Activated naive CD4-positive, alpha-beta T cell treated with anti-CD3 and anti-CD28 coated beads, Interleukin-2, amount 50 U/mL, for 72 hours (primary cell): ENCODE measurements at regions not wholly inside any gene's neighbourhood (a gene's known extent, or its start where the extent isn't known, plus 50 kb on each side); places are given as distances from the start of the nearest gene placed in this dataset.
"Not testable (repeated sequence)": the region's sequence is repeated elsewhere in the genome, so short reads cannot be mapped to it uniquely, and the experiment has no call there.

Experiments
- ATAC-seq, 2 donors: fragments of 150-1000 bp; cut with Tn5 transposase; 2 replicates each; pipeline ENCODE4 v1.10.0; 2021; ENCODE audit warnings: mild to moderate bottlenecking in 2 of 2, moderate library complexity in 2 of 2
- DNase-seq, 2 donors: peaks; one replicate each; pipeline ENCODE4 v3.0.0; 2021 to 2022; ENCODE audit warnings: low spot score in 2 of 2
- H3K27ac Mint-ChIP-seq, 2 donors: one replicate each; pipeline ENCODE4 v1.8.0; 2022; ENCODE audit warnings: mild to moderate bottlenecking in 2 of 2, mixed read lengths in 2 of 2
- H3K36me3 Mint-ChIP-seq, 2 donors: one replicate each; pipeline ENCODE4 v1.8.0; 2022; ENCODE audit warnings: mixed read lengths in 2 of 2
- H3K9me3 Mint-ChIP-seq, 2 donors: one replicate each; pipeline ENCODE4 v1.8.0; 2022; ENCODE audit warnings: mixed read lengths in 2 of 2

- DNase-seq, result no peak
- ATAC-seq, result no peak
- H3K9me3 Mint-ChIP-seq, result no peaks in the 10 kb centered on the region
- H3K36me3 Mint-ChIP-seq, result peaks cover 0 to 2% of the 10 kb centered on the region in 2 donors
- no peak overlapping the region for H3K27ac Mint-ChIP-seq
Measured at GRCh38 chr6:53424976-53425718, 76.4 kb upstream of the ELOVL5 start.

DNA sequence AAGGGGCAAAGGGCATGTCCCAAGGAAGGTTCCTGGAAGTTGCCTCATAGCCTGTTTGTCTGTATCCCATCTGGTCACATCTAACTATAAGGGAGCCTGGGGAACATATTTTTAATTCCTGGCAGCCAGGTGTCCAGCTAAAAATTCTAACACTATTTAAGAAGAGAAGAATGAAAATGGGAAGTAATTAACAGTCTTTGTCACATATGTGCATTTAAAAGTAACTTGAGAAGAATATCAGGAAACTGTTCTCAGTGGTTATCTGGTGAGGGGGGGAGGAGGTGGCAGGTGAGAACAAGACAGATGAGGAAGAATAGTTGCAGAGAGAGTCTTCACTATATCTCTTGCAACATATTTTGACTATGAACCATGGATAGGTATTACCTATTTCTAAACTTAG, 75.5 kb upstream of the ELOVL5 start:
- no peaks in the 10 kb centered on the region for H3K9me3 Mint-ChIP-seq
- H3K27ac Mint-ChIP-seq, result no peak overlapping the region
- no peaks in the 10 kb centered on the region for H3K36me3 Mint-ChIP-seq
- DNase-seq (no peak), ATAC-seq (no peak)

DNA sequence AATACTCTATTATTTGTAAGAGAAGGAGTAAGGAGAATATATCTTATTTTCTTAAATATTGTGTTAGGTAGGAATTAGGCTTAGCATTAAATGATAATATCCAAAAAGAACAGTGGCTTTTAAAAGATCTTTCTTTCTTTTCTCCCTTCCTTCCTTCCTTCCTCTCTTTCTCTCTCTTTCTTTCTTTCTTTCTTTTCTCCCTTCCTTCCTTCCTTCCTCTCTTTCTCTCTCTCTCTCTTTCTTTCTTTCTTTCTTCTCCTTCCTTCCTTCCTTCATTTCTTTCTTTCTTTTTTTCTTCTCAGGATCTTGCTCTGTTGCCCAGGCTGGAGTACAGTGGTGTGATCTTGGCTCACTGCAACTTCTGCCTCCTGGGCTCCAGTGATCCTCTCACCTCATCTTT, 74.8 kb upstream of the ELOVL5 start:
- H3K27ac Mint-ChIP-seq, H3K9me3 Mint-ChIP-seq, H3K36me3 Mint-ChIP-seq, DNase-seq, ATAC-seq: not testable (repeated sequence)

DNA sequence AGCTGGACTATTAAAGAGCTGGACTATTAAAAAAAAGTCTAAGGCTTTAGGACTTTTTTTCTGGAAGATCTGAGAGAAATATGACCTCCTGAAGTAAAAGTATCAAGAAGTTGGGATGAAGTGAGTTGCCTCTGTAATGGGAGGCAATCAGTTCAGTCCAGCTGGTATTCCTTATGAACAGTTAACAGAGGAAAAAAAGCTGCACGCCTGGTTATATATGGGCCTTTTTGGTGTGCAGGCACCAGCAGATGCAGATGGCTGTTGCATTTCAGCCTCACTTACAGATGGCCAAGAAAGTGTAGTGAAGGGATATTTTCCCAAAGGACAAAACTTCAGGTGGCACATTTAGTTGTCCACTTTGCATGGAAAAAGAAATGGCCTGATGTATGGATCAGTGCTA, 70.3 kb upstream of the ELOVL5 start:
- DNase-seq (no peak), ATAC-seq (no peak)
- H3K9me3 Mint-ChIP-seq, result no peaks in the 10 kb centered on the region
- no peaks in the 10 kb centered on the region for H3K36me3 Mint-ChIP-seq
- no peak overlapping the region for H3K27ac Mint-ChIP-seq

DNA sequence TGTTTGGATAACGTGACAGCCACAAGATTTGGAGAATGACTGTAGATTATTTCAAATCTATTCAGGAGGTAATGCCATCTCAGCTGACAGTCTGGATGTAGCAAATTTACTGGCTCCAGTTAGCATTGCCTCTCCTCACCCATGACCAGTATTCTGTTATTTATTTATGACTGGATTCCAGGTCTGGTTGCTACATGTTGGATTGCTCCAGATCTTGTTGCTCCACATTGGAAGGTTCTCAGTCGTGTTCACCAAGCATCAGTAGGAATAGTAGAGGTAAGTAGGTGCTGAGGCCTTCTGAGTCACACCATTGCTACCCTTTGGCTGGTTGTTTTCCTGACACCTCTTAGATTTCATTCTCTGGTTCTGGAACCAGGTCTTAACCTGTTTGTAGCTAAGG, 69.5 kb upstream of the ELOVL5 start:
- Mint-ChIP-seq H3K9me3 (no peaks in the 10 kb centered on the region), H3K27ac (no peak overlapping the region), H3K36me3 (no peaks in the 10 kb centered on the region)
- peak in 1 of 2 donors; percentile 22 for ATAC-seq
- DNase-seq, result no peak

DNA sequence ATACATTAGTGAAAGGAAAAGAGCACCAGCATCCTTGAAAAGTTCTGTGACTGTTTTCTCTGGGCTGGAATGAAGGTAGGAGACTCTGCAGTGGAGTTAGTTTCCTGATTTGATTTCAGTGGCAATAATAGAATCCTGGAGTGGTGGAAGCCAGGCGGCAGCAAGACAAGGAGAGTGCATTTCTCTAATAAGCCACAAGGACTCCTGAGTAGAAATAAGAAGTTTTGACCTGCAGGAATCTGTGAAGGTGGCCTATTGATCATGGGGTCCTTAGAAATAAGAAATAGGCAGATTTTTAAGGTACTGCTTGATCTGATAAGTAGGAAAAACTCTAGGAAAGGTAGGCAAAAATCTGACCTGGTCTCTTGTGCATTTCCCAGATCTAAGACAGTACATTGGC, 68.4 kb upstream of the ELOVL5 start:
- H3K9me3 Mint-ChIP-seq, result no peaks in the 10 kb centered on the region
- no peak for ATAC-seq
- H3K36me3 Mint-ChIP-seq, result no peaks in the 10 kb centered on the region
- DNase-seq, result no peak
- no peak overlapping the region for H3K27ac Mint-ChIP-seq

DNA sequence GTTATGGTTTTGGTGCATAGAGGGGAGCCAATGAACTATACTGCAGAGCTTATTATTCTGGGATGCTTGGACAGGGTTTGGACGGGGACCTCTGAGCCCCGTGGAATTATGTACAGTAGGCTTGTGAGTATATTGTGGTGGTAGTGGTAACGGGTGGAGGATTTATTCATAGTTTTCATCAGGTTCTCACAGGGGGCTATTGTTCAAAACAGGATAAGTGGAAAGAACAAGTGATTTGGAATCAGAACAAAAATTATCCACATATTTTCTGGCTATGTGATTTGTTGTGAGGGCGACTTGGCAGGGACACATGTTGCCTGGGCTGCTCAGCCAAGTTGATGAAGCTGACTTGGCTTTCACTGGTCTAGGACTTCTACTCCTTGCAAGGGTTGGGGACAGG, 64.6 kb upstream of the ELOVL5 start:
- no peaks in the 10 kb centered on the region for H3K36me3 Mint-ChIP-seq
- no peak for DNase-seq
- ATAC-seq, result no peak
- no peak overlapping the region for H3K27ac Mint-ChIP-seq
- no peaks in the 10 kb centered on the region for H3K9me3 Mint-ChIP-seq

DNA sequence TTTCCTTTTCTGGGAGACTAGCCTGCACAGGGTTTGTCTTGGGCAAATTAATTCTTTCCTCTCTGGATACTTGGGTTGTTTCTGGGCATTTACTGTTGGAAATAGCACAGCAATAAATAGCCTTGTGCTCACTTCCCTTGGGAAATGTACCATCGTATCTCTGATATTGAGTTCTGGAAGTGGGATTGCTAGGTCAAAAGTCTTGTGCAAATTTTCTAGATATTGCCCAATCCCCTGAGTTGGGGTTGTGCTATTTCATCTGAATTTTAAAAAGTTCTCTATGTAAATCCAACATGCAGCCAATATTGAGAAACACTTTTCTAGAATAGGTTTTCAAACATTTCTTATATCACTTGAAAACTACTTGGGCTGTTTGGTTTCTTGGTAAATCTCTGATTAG, 64.0 kb upstream of the ELOVL5 start:
- DNase-seq (no peak), ATAC-seq (no peak)
- Mint-ChIP-seq H3K36me3 (no peaks in the 10 kb centered on the region), H3K27ac (no peak overlapping the region), H3K9me3 (no peaks in the 10 kb centered on the region)

GRCh38 chr6:53412021-53412715, 63.4 kb upstream of the ELOVL5 start:
- Mint-ChIP-seq H3K9me3 (no peaks in the 10 kb centered on the region), H3K27ac (no peak overlapping the region), H3K36me3 (no peaks in the 10 kb centered on the region)
- DNase-seq, result no peak
- ATAC-seq, result no peak

DNA sequence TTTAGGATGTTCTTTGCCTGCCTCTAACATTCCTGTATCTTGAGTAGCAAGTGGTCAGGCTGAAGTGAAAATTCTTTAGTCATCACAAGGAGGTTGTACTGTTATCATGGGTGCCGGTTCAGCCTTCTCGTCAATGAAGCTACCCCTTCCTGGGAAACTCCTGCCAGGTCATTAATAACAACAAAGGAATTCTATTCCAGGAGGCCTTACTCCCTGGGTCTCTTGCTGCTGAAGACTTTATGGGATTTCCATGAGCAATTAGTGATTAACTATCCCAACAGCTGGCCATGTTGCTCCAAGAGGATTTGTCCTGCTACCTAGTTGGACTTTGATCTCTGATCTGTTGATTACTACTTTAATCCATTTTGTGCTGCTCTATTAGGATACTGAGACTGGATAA, 62.7 kb upstream of the ELOVL5 start:
- no peaks in the 10 kb centered on the region for H3K9me3 Mint-ChIP-seq
- DNase-seq (no peak), ATAC-seq (no peak)
- no peaks in the 10 kb centered on the region for H3K36me3 Mint-ChIP-seq
- H3K27ac Mint-ChIP-seq, result no peak overlapping the region

DNA sequence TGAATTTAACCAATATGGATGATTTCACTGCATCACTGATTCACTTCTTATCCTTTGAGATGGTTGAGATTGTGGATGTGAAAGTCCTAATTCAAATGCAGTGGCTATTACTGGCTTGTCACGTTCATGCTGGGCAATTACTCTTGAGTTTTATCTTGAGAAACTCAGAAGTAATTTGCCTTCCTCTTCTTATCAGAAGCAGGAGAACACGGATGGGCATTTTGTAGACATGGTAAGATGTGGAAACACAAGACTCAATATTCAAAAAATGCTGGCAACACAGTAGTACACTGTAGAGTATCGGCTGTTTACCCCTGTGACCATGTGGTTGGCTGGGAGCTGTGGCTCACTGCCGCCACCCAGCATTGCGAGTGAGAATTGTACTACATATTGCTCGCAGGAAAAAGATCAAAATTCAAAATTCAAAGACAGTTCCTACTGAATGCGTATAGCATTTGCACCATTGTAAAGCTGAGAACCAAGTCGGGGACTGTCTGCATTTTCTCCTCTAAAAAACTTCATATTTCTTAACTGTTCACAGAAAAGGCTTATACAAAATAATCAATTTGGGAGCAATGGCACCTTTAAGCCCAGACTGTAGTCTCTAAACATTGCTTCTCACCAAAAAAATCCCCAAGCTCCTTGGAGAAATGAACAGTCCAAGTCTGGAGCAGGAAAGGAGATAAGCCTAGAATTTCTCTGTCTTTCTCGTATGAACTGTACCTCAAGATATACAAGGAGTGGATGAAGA, 61.9 kb upstream of the ELOVL5 start:
- Mint-ChIP-seq H3K27ac (no peak overlapping the region), H3K9me3 (no peaks in the 10 kb centered on the region), H3K36me3 (no peaks in the 10 kb centered on the region)
- DNase-seq (peak in 1 of 2 donors; percentile 45), ATAC-seq (peak; percentile 80 to 83)

- Mint-ChIP-seq H3K27ac (no peak overlapping the region), H3K9me3 (no peaks in the 10 kb centered on the region), H3K36me3 (no peaks in the 10 kb centered on the region)
- DNase-seq, result no peak
- ATAC-seq, result no peak
Measured at GRCh38 chr6:53408826-53409225, 60.1 kb upstream of the ELOVL5 start.

DNA sequence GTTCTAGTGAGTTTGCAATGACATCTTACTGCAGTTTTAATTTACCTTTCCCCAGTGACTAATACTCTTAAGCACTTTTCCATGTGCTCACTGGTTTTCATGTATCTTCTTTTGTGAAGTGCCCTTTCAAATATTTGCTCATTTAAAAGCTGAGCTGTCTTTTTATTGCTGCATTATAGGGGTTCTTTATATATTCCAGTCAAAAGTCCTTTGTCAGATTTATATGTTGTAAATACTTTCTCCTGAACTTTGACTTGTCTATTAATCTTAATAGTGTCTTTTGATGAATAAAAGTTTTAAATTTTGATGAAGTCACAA, 50.2 kb upstream of the ELOVL5 start:
- Mint-ChIP-seq H3K9me3 (peaks cover 0 to 6% of the 10 kb centered on the region in 2 donors), H3K27ac (no peak overlapping the region), H3K36me3 (no peaks in the 10 kb centered on the region)
- no peak for DNase-seq
- no peak for ATAC-seq

- ATAC-seq (peak in 1 of 2 donors; percentile 93), DNase-seq (no peak)
- no peak overlapping the region for H3K27ac Mint-ChIP-seq
- no peaks in the 10 kb centered on the region for H3K36me3 Mint-ChIP-seq
- peaks cover 0 to 5% of the 10 kb centered on the region in 2 donors for H3K9me3 Mint-ChIP-seq
Measured at GRCh38 chr6:53398247-53399026, 49.7 kb upstream of the ELOVL5 start.
